ENCODE measurements at regions not wholly inside any gene's neighbourhood (a gene's known extent, or its start where the extent isn't known, plus 50 kb on each side); places are given as distances from the start of the nearest gene placed in this dataset.

- Histone ChIP-seq H3K27me3 (replicated peaks; ENCODE audit: control insufficient read depth, insufficient read depth, low read length) (no peaks in the 10 kb centered on the region), H3K9me3 (no peaks in the 10 kb centered on the region), H3K36me3 (ENCODE audit: control insufficient read depth, insufficient read depth, low read length) (no peaks in the 10 kb centered on the region), H3K4me1 (peaks cover 67% of the 10 kb centered on the region), H3K4me3 (ENCODE audit: low read depth, low read length) (no peak overlapping the region)
- Mint-ChIP-seq H3K4me3 (ENCODE audit: unreplicated experiment) (no peak overlapping the region), H3K4me1 (ENCODE audit: low read depth, unreplicated experiment) (peaks cover 56% of the 10 kb centered on the region), H3K27ac (ENCODE audit: unreplicated experiment) (no peak overlapping the region), H3K27me3 (ENCODE audit: insufficient read depth, unreplicated experiment) (no peaks in the 10 kb centered on the region), H3K9me3 (ENCODE audit: unreplicated experiment) (peaks cover 10% of the 10 kb centered on the region), H3K36me3 (ENCODE audit: insufficient read depth, unreplicated experiment) (no peaks in the 10 kb centered on the region)
- CTCF ChIA-PET, result no interaction called here
- no TSS peak for BruUV-seq (replicated peaks)
- POLR2A ChIA-PET, result no interaction called here
- intact Hi-C loops (cut with micrococcal nuclease; ENCODE audit: unreplicated experiment), result no loop called here
- no peak for DNase-seq
- no peak for TF ChIP-seq CTCF (IDR thresholded peaks at IDR 0.05; ENCODE audit: insufficient read depth in 1 of 2, low read depth in 1 of 2, low read length in 1 of 2, severe bottlenecking in 1 of 2, unreplicated experiment in 1 of 2)
Measured at GRCh38 chr3:31373681-31374080, 159.0 kb upstream of the STT3B start.

DNA sequence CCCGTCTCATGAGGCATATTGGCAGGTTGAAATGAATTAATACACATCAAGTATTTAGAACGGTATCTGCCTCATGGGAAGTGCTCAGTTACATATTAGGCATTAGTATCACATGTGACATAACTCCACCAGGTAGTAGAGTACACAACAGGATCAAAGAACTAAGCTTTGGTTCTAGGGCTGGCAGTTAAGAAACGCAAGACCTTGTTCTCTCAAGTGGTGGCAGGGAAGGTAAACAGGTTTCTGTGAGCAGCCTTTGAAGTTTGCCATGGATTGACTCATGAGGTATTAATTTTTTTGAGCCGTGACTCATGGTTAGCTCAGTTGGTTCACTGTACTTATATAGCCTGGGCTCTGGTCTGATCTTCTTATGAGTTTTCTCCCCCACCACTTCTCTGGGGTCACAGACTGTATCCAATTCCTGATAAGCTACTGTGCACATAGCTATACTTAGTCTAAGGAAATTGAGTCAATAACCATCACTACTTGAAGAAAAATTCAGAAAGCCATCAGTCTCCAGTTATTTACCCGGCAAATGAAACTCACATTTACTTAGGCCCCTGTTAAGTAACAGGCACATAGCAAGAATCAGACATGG lies 155.6 kb upstream of the STT3B start:
- ChIA-PET POLR2A (interaction anchor here (0.5 to 1.1 kb wide), 3 partner anchors 92 to 375 kb away, joined by 3 to 6 read pairs (median 3); partner anchors contain the start of gene STT3B), CTCF (interaction anchor here (0.6 kb wide), 1 partner anchor 216 kb away, joined by 3 read pairs; no protein-coding TSS in a partner anchor)
- peaks cover 14% of the 10 kb centered on the region for H3K9me3 Mint-ChIP-seq (ENCODE audit: unreplicated experiment)
- no peaks in the 10 kb centered on the region for H3K36me3 ChIP-seq (ENCODE audit: control insufficient read depth, insufficient read depth, low read length)
- peaks cover 44% of the 10 kb centered on the region for H3K4me1 Mint-ChIP-seq (ENCODE audit: low read depth, unreplicated experiment)
- H3K27me3 Mint-ChIP-seq (ENCODE audit: insufficient read depth, unreplicated experiment), result no peaks in the 10 kb centered on the region
- peak overlapping the region; percentile 26 for H3K4me3 Mint-ChIP-seq (ENCODE audit: unreplicated experiment)
- no TSS peak for BruUV-seq (replicated peaks)
- no peak for TF ChIP-seq CTCF (IDR thresholded peaks at IDR 0.05; ENCODE audit: insufficient read depth in 1 of 2, low read depth in 1 of 2, low read length in 1 of 2, severe bottlenecking in 1 of 2, unreplicated experiment in 1 of 2)
- peaks cover 36% of the 10 kb centered on the region for H3K4me1 ChIP-seq
- H3K27ac Mint-ChIP-seq (ENCODE audit: unreplicated experiment), result peak overlapping the region; percentile 95
- no peak overlapping the region for H3K4me3 ChIP-seq (ENCODE audit: low read depth, low read length)
- H3K27me3 ChIP-seq (replicated peaks; ENCODE audit: control insufficient read depth, insufficient read depth, low read length), result no peaks in the 10 kb centered on the region
- intact Hi-C loops (cut with micrococcal nuclease; ENCODE audit: unreplicated experiment), result loop anchor here (5.0 kb wide), 1 partner anchor 45 kb away; no protein-coding TSS in a partner anchor
- no peaks in the 10 kb centered on the region for H3K36me3 Mint-ChIP-seq (ENCODE audit: insufficient read depth, unreplicated experiment)
- peak; percentile 80 to 85 for DNase-seq
- no peaks in the 10 kb centered on the region for H3K9me3 ChIP-seq

DNA sequence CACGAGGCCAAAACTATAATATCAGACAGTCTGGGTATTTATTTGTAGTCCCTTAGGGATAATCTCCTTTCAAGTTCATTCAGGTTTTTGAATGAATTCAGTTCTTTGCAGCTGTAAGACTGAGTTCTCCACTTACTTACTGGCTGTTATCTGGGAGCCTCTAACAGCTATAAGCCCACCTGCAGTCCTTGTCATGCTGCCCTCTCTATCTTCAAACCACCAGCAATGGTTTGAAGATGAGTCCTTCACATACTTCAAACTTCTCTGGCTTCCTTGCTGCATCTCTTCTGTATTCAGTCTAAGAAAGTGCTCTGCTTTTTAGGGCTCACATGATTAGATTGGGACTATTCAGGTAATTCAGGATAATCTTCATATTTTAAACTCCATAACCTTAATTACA lies 154.5 kb upstream of the STT3B start:
- Mint-ChIP-seq H3K4me3 (ENCODE audit: unreplicated experiment) (no peak overlapping the region), H3K27ac (ENCODE audit: unreplicated experiment) (peak overlapping the region; percentile 95), H3K36me3 (ENCODE audit: insufficient read depth, unreplicated experiment) (no peaks in the 10 kb centered on the region), H3K27me3 (ENCODE audit: insufficient read depth, unreplicated experiment) (no peaks in the 10 kb centered on the region), H3K9me3 (ENCODE audit: unreplicated experiment) (peaks cover 7% of the 10 kb centered on the region), H3K4me1 (ENCODE audit: low read depth, unreplicated experiment) (peaks cover 38% of the 10 kb centered on the region)
- H3K4me1 ChIP-seq, result peaks cover 32% of the 10 kb centered on the region
- DNase-seq, result no peak
- ChIA-PET CTCF (no interaction called here), POLR2A (no interaction called here)
- no peaks in the 10 kb centered on the region for H3K36me3 ChIP-seq (ENCODE audit: control insufficient read depth, insufficient read depth, low read length)
- TF ChIP-seq CTCF (IDR thresholded peaks at IDR 0.05; ENCODE audit: insufficient read depth in 1 of 2, low read depth in 1 of 2, low read length in 1 of 2, severe bottlenecking in 1 of 2, unreplicated experiment in 1 of 2), result no peak
- no peaks in the 10 kb centered on the region for H3K9me3 ChIP-seq
- H3K27me3 ChIP-seq (replicated peaks; ENCODE audit: control insufficient read depth, insufficient read depth, low read length), result no peaks in the 10 kb centered on the region
- intact Hi-C loops (cut with micrococcal nuclease; ENCODE audit: unreplicated experiment), result loop anchor here (5.0 kb wide), 1 partner anchor 44 kb away; no protein-coding TSS in a partner anchor
- H3K4me3 ChIP-seq (ENCODE audit: low read depth, low read length), result no peak overlapping the region
- no TSS peak for BruUV-seq (replicated peaks)
